DOHH2 (cell line): ENCODE measurements at regions not wholly inside any gene's neighbourhood (a gene's known extent, or its start where the extent isn't known, plus 50 kb on each side); places are given as distances from the start of the nearest gene placed in this dataset.

Experiments used
- H3F3A ChIP-seq: fragments of 200-600 bp; sonication (generic), shearing (Covaris generic); 2 replicates; pipeline ENCODE4 v1.6.0; 2016; ENCODE audit warnings: antibody characterized with exemption, mild to moderate bottlenecking; ENCODE audit not compliant: control insufficient read depth, insufficient read depth
- H3K27ac ChIP-seq: fragments of 200-600 bp; sonication (generic); 2 replicates; pipeline ENCODE4 v1.5.1; 2014; ENCODE audit warnings: low read depth, mild to moderate bottlenecking, low read length, moderate library complexity
- H3K27me3 ChIP-seq: fragments of 200-600 bp; sonication (generic); 2 replicates; pipeline ENCODE4 v1.6.1; 2014; ENCODE audit warnings: mild to moderate bottlenecking, low read length, mixed read lengths; ENCODE audit not compliant: control insufficient read depth
- H3K36me3 ChIP-seq: fragments of 200-600 bp; sonication (generic); 2 replicates; pipeline ENCODE4 v1.6.1; 2014; ENCODE audit warnings: mild to moderate bottlenecking, low read length, moderate library complexity, mixed read lengths; ENCODE audit not compliant: control insufficient read depth
- H3K4me1 ChIP-seq: fragments of 200-600 bp; sonication (generic); 2 replicates; pipeline ENCODE4 v1.6.1; 2014; ENCODE audit warnings: mild to moderate bottlenecking, low read length, mixed read lengths; ENCODE audit not compliant: control insufficient read depth
- H3K4me2 ChIP-seq: fragments of 200-600 bp; sonication (generic); 2 replicates; pipeline ENCODE4 v1.6.0; 2014; ENCODE audit warnings: mild to moderate bottlenecking, low read length, moderate library complexity
- H3K4me3 ChIP-seq: fragments of 200-600 bp; sonication (generic); 2 replicates; pipeline ENCODE4 v1.5.1; 2014; ENCODE audit warnings: mild to moderate bottlenecking, low read length, mixed read lengths
- H3K79me2 ChIP-seq: fragments of 200-600 bp; sonication (generic); 2 replicates; pipeline ENCODE4 v1.6.1; 2014; ENCODE audit warnings: mild to moderate bottlenecking, low read length, mixed read lengths; ENCODE audit not compliant: control insufficient read depth
- H3K9me2 ChIP-seq: fragments of 200-600 bp; sonication (generic); replicated peaks from 2 replicates; pipeline ENCODE4 v1.6.1; 2014; ENCODE audit warnings: mild to moderate bottlenecking, low read length, mixed read lengths; ENCODE audit not compliant: control insufficient read depth
- H3K9me3 ChIP-seq: fragments of 200-600 bp; sonication (generic); 2 replicates; pipeline ENCODE4 v1.6.1; 2014; ENCODE audit warnings: antibody characterized with exemption, low read length, mixed read lengths; ENCODE audit not compliant: control insufficient read depth, insufficient read depth
- H4K20me1 ChIP-seq: fragments of 200-600 bp; sonication (generic); 2 replicates; pipeline ENCODE4 v1.6.0; 2014; ENCODE audit warnings: low read depth, mild to moderate bottlenecking, antibody characterized with exemption, low read length, moderate library complexity; ENCODE audit not compliant: control insufficient read depth, insufficient read depth
- CTCF ChIP-seq: fragments of 200-600 bp; sonication (generic); IDR thresholded peaks from one replicate; pipeline ENCODE4 v1.5.1; 2014; ENCODE audit warnings: antibody characterized with exemption, mild to moderate bottlenecking, low read depth, low read length; ENCODE audit not compliant: poor library complexity, severe bottlenecking
- EZH2phosphoT487 ChIP-seq: fragments of 200-600 bp; sonication (generic); IDR thresholded peaks from 2 replicates; pipeline ENCODE4 v1.6.1; 2017; ENCODE audit warnings: borderline replicate concordance, mild to moderate bottlenecking, antibody characterized with exemption, low read length, moderate library complexity, mixed read lengths

DNA sequence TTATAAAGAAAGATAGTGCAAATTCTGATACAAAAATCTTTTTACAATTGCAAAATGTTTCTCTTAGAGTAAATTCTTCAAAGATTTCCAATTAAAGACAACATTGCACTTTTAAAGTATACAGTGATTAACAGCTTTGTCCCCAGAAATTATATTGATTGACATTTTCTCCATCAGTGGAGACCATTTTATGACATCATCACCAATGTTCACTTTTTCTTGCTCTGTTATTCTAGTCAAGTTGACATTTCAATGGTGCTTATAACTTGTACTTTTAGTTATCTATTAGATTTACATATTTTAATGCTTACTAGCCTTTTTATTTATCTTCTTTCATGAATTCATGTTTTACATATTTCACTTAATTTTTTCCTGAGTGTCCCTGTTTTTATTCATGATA is 524.8 kb downstream of the HAO1 start:
- no peaks in the 10 kb centered on the region for H4K20me1 ChIP-seq
- TF ChIP-seq EZH2phosphoT487, result no peak
- TF ChIP-seq CTCF, result no peak

GRCh38 chr20:7416382-7416781 is 523.9 kb downstream of the HAO1 start:
- H3K4me3 ChIP-seq, result no peak overlapping the region
- H3K36me3 ChIP-seq, result no peaks in the 10 kb centered on the region
- TF ChIP-seq EZH2phosphoT487 (no peak), CTCF (no peak)
- no peaks in the 10 kb centered on the region for H3K9me3 ChIP-seq
- no peaks in the 10 kb centered on the region for H3F3A ChIP-seq
- no peaks in the 10 kb centered on the region for H3K27me3 ChIP-seq
- no peak overlapping the region for H3K27ac ChIP-seq
- no peaks in the 10 kb centered on the region for H3K9me2 ChIP-seq
- H3K4me1 ChIP-seq, result peaks cover 18% of the 10 kb centered on the region
- H3K4me2 ChIP-seq, result no peak overlapping the region
- no peaks in the 10 kb centered on the region for H3K79me2 ChIP-seq
- H4K20me1 ChIP-seq, result no peaks in the 10 kb centered on the region

More for the DNA sequence above, 524.8 kb downstream of the HAO1 start:
- no peaks in the 10 kb centered on the region for H3K36me3 ChIP-seq
- H3K27me3 ChIP-seq, result no peaks in the 10 kb centered on the region
- H3K4me1 ChIP-seq, result peaks cover 22% of the 10 kb centered on the region
- no peaks in the 10 kb centered on the region for H3K9me2 ChIP-seq
- H3K27ac ChIP-seq, result no peak overlapping the region
- H3K9me3 ChIP-seq, result no peaks in the 10 kb centered on the region
- no peaks in the 10 kb centered on the region for H3F3A ChIP-seq
- H3K4me3 ChIP-seq, result no peak overlapping the region
- H3K79me2 ChIP-seq, result no peaks in the 10 kb centered on the region
- H3K4me2 ChIP-seq, result no peak overlapping the region

GRCh38 chr20:7420345-7420744 is 519.9 kb downstream of the HAO1 start:
- Histone ChIP-seq H3K27me3 (no peaks in the 10 kb centered on the region), H3K79me2 (no peaks in the 10 kb centered on the region), H3K4me1 (no peaks in the 10 kb centered on the region; the same call in 1 of the 2 replicates), H3K9me2 (no peaks in the 10 kb centered on the region), H3K27ac (no peak overlapping the region), H3K4me2 (no peak overlapping the region), H3K36me3 (no peaks in the 10 kb centered on the region), H3K4me3 (no peak overlapping the region), H3F3A (no peaks in the 10 kb centered on the region), H3K9me3 (no peaks in the 10 kb centered on the region), H4K20me1 (no peaks in the 10 kb centered on the region)
- TF ChIP-seq EZH2phosphoT487, result no peak
- no peak for TF ChIP-seq CTCF
